ENCODE measurements at regions not wholly inside any gene's neighbourhood (a gene's known extent, or its start where the extent isn't known, plus 50 kb on each side); places are given as distances from the start of the nearest gene placed in this dataset.

- DNase-seq: peak; percentile 96 to 97
Measured at GRCh38 chr20:46811224-46812084, 83.2 kb upstream of the EYA2 start.

GRCh38 chr20:46814366-46815232 lies 80.0 kb upstream of the EYA2 start:
- peak; percentile 96 to 98 for DNase-seq

- DNase-seq: no peak
Measured at GRCh38 chr20:46816097-46816496, 78.5 kb upstream of the EYA2 start.

GRCh38 chr20:46816886-46817638 lies 77.6 kb upstream of the EYA2 start:
- DNase-seq: no peak

GRCh38 chr20:46820682-46821081 lies 74.0 kb upstream of the EYA2 start:
- DNase-seq: peak in 1 of 2 experiments; percentile 3

- no peak for DNase-seq
Measured at GRCh38 chr20:46823271-46823751, 71.3 kb upstream of the EYA2 start.

- no peak for DNase-seq
Measured at GRCh38 chr20:46823753-46824152, 70.9 kb upstream of the EYA2 start.

- no peak for DNase-seq
Measured at GRCh38 chr20:46826343-46826984, 68.2 kb upstream of the EYA2 start.

GRCh38 chr20:46827718-46828458 lies 66.8 kb upstream of the EYA2 start:
- peak in 1 of 2 experiments; percentile 7 for DNase-seq

- DNase-seq: no peak
Measured at GRCh38 chr20:46828471-46828870, 66.2 kb upstream of the EYA2 start.

GRCh38 chr20:46830886-46831632 lies 63.6 kb upstream of the EYA2 start:
- DNase-seq: no peak

- DNase-seq: no peak
Measured at GRCh38 chr20:46831633-46832011, 63.0 kb upstream of the EYA2 start.

- no peak for DNase-seq
Measured at GRCh38 chr20:46832555-46832954, 62.1 kb upstream of the EYA2 start.

GRCh38 chr20:46833360-46833759 lies 61.3 kb upstream of the EYA2 start:
- DNase-seq: no peak

- DNase-seq: no peak
Measured at GRCh38 chr20:46835418-46835817, 59.2 kb upstream of the EYA2 start.

GRCh38 chr20:46837083-46837482 lies 57.6 kb upstream of the EYA2 start:
- no peak for DNase-seq

- DNase-seq: no peak
Measured at GRCh38 chr20:46838011-46838410, 56.6 kb upstream of the EYA2 start.

GRCh38 chr20:46840054-46840729 lies 54.5 kb upstream of the EYA2 start:
- no peak for DNase-seq

Measured in NCI-H524 (cell line).